ENCODE measurements at regions not wholly inside any gene's neighbourhood (a gene's known extent, or its start where the extent isn't known, plus 50 kb on each side); places are given as distances from the start of the nearest gene placed in this dataset.

DNA sequence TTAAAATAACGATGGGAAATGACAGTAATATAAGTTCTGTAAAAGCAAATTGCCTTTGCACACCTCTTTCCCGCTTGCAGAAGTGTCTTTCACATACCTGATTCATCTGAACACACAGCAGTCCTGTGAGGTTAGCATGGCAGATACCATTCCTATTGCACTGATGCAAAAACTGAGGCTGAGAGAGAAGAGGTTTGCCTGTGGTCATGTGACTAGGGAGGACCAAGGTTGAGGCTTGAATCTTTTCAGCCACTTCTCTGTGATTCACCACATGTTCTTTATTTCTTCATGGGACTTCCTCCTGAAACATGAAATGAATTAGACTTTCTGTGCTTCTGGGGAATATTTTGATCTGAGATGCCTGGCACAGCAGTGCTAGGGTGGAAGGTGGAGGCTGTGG lies 92.9 kb downstream of the VEGFA start:
- no peak overlapping the region for H3K4me3 ChIP-seq
- WGBS, 2 donors: 34 to 84% methylated on average over 2 of the region's 2 CpGs
- no peaks in the 10 kb centered on the region for H3K9me3 ChIP-seq
- DNase-seq: no peak
- H3K36me3 ChIP-seq: no peaks in the 10 kb centered on the region
- intact Hi-C loops (cut with DNase I): no loop called here
- peaks cover 0 to 23% (median 5%) of the 10 kb centered on the region in 3 donors for H3K27me3 ChIP-seq
- H3K27ac ChIP-seq: no peak overlapping the region
- no peaks in the 10 kb centered on the region for H3K4me1 ChIP-seq
- TF ChIP-seq EP300 (IDR thresholded peaks at IDR 0.05): no peak
- no peak for TF ChIP-seq POLR2AphosphoS5 (IDR thresholded peaks at IDR 0.05)
- TF ChIP-seq POLR2A (IDR thresholded peaks at IDR 0.05): no peak
- TF ChIP-seq, protein P1, sequence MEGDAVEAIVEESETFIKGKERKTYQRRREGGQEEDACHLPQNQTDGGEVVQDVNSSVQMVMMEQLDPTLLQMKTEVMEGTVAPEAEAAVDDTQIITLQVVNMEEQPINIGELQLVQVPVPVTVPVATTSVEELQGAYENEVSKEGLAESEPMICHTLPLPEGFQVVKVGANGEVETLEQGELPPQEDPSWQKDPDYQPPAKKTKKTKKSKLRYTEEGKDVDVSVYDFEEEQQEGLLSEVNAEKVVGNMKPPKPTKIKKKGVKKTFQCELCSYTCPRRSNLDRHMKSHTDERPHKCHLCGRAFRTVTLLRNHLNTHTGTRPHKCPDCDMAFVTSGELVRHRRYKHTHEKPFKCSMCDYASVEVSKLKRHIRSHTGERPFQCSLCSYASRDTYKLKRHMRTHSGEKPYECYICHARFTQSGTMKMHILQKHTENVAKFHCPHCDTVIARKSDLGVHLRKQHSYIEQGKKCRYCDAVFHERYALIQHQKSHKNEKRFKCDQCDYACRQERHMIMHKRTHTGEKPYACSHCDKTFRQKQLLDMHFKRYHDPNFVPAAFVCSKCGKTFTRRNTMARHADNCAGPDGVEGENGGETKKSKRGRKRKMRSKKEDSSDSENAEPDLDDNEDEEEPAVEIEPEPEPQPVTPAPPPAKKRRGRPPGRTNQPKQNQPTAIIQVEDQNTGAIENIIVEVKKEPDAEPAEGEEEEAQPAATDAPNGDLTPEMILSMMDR (IDR thresholded peaks at IDR 0.05): no peak

DNA sequence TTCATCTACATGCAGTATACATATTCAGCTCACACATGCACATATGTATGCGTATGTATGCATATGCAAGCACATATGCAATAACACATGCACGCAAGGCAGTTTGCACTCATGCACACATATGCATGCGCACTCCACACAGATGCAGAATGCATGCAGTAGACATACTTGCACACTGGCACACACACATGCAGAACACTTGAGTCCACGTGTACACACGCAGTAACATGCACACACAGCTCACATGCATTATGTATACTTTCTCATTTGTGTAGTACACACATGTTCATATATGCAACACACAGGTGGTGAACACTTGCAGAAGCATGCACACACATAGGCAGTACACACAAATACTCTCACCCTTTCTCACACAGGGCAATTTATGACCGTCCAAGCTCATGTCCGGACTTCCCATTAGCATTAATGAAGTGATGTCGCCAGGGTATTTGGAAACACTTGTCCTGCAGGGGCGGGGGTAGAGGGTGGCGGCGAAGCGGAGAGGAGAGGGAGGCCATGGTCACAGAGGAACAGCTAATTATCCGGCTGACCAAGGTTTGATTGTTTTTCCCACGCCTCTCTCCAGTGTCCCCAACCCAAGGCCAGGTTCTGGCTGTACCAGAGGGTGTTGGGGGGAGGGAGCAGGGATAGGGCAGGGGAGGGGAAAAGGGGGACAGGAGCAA lies 91.3 kb downstream of the VEGFA start:
- Histone ChIP-seq H3K27me3 (peaks cover 0 to 19% (median 5%) of the 10 kb centered on the region in 3 donors), H3K4me1 (no peaks in the 10 kb centered on the region), H3K27ac (no peak overlapping the region), H3K36me3 (no peaks in the 10 kb centered on the region), H3K4me3 (no peak overlapping the region), H3K9me3 (no peaks in the 10 kb centered on the region)
- WGBS, 2 donors: 92 to 94% methylated on average over 14 of the region's 14 CpGs
- intact Hi-C loops (cut with DNase I): no loop called here
- no peak for DNase-seq
- TF ChIP-seq EP300 (IDR thresholded peaks at IDR 0.05) (no peak), POLR2AphosphoS5 (IDR thresholded peaks at IDR 0.05) (no peak), POLR2A (IDR thresholded peaks at IDR 0.05) (no peak)
- TF ChIP-seq, protein P1 (IDR thresholded peaks at IDR 0.05): no peak

DNA sequence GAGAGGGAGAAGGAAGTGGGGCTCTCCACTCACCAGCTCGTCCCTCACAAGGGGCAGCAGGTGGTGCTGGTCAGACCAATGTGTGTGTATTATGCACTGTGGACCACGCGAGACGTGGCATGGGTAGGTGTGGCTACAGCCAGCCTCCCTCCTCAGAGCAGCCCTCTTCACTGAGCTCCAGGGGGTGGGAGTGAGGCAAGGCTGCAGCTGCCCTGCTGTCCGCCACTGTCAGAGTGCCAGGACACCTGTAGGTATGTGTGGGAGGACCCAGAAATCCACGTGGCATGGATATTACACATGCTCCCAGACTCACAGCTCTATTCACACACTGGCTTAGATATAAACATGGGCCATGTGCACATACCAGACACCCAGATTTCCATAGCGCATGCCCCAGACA lies 90.3 kb downstream of the VEGFA start:
- peaks cover 0 to 10% (median 5%) of the 10 kb centered on the region in 3 donors for H3K27me3 ChIP-seq
- no peak for DNase-seq

DNA sequence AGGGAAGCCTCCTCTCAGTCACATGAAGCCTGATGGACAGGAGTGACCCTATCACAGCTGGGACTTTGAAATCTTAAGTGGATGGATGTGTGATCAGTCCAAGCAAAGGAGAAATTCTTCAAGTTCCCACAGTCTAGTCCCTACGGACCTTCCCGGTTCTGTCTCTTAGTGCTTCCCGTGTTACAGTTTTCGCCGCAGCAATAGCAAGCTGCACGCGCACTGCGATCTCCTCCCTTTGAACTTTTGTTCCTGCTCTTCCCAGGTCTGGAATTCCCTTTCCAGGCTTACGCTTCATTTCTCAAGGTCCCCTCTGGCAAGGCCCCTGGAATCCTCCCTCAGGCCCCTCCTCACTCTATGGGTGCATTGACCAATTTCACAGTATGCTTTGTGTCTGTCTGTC lies 89.2 kb downstream of the VEGFA start:
- H3K4me3 ChIP-seq: no peak overlapping the region
- no peak for DNase-seq
- no peak overlapping the region for H3K27ac ChIP-seq
- peaks cover 0 to 10% (median 0%) of the 10 kb centered on the region in 4 donors for H3K4me1 ChIP-seq
- H3K9me3 ChIP-seq: no peaks in the 10 kb centered on the region
- no peaks in the 10 kb centered on the region for H3K27me3 ChIP-seq
- H3K36me3 ChIP-seq: no peaks in the 10 kb centered on the region
- no peak for TF ChIP-seq POLR2A (IDR thresholded peaks at IDR 0.05)
- TF ChIP-seq, protein P1 (IDR thresholded peaks at IDR 0.05): no peak
- TF ChIP-seq EP300 (IDR thresholded peaks at IDR 0.05): no peak
- no peak for TF ChIP-seq POLR2AphosphoS5 (IDR thresholded peaks at IDR 0.05)
- 95 to 97% methylated on average over 9 of the region's 9 CpGs for WGBS, 2 donors
- intact Hi-C loops (cut with DNase I): no loop called here

More for the DNA sequence above, 90.3 kb downstream of the VEGFA start:
- Histone ChIP-seq H3K4me1 (peaks cover 0 to 10% (median 0%) of the 10 kb centered on the region in 4 donors), H3K36me3 (no peaks in the 10 kb centered on the region), H3K4me3 (no peak overlapping the region), H3K9me3 (no peaks in the 10 kb centered on the region), H3K27ac (no peak overlapping the region)
- WGBS, 2 donors: 48 to 70% methylated on average over 7 of the region's 7 CpGs
- intact Hi-C loops (cut with DNase I): no loop called here
- TF ChIP-seq POLR2AphosphoS5 (IDR thresholded peaks at IDR 0.05) (no peak), EP300 (IDR thresholded peaks at IDR 0.05) (no peak), POLR2A (IDR thresholded peaks at IDR 0.05) (no peak)
- TF ChIP-seq, protein P1 (IDR thresholded peaks at IDR 0.05): no peak

Measured in sigmoid colon (tissue), 6 donors.